ENCODE measurements at regions not wholly inside any gene's neighbourhood (a gene's known extent, or its start where the extent isn't known, plus 50 kb on each side); places are given as distances from the start of the nearest gene placed in this dataset.

DNA sequence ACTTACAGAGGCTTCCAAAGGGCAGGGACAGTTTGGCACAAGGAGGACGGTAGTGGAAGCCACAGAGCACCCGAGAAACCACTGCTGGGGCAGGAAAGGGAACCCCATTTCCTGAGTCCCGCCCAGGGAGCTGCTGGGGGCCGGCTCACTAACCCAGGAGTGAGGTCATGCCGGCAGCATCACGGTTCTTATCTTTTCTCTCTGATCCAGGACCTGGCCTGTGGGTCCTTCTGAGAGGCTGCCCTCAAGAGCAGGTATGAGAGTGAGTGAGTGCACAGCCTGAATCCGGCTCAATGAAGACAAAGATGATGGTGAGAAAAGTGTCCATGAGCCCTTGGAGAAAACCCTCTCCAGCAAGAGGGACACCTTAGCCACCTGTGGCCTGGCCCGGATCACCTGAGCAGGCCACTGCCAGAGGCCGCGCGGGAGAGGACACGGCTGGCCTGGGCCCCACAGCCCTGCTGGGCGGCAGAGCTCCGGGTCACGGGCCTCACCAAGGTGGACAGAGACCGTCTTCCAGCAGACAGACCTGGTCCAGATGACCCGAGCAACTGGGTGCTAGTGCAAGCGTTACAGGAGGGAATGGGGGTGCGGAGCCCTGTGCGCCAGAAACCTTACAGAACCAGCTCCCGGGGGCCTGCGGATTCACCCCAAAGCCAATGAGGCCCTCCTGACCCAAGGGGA, 94.9 kb downstream of the RIPK4 start:
- DNase-seq (ENCODE audit: low read depth) = no peak

DNA sequence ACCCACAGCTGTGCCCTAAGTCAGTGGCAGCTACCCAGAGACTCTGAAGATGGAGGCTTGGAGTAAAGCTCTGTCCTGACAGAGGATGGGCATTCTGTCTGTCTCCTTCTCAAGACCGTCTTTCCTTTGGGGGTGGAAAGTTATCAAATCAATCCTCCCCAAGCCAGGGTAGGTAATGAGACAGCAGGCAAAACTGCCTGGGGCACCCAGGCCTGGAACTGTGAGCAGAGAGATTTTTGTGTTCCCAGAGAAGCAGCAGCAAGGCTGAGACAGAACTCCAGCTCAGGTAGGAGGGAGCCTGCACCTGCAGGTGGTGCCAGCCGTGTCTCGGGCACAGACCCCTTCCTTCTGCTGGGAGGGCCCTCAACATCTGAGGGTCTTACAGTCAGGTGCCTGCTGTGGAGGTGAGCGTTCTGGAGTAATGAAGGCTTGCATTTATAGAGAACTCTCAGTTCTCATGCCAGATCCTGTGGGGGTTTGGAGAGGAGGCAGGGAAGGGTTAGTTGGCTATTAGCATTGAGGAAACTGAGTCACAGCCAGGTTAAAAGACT, 95.6 kb downstream of the RIPK4 start:
- DNase-seq (ENCODE audit: low read depth) = no peak

DNA sequence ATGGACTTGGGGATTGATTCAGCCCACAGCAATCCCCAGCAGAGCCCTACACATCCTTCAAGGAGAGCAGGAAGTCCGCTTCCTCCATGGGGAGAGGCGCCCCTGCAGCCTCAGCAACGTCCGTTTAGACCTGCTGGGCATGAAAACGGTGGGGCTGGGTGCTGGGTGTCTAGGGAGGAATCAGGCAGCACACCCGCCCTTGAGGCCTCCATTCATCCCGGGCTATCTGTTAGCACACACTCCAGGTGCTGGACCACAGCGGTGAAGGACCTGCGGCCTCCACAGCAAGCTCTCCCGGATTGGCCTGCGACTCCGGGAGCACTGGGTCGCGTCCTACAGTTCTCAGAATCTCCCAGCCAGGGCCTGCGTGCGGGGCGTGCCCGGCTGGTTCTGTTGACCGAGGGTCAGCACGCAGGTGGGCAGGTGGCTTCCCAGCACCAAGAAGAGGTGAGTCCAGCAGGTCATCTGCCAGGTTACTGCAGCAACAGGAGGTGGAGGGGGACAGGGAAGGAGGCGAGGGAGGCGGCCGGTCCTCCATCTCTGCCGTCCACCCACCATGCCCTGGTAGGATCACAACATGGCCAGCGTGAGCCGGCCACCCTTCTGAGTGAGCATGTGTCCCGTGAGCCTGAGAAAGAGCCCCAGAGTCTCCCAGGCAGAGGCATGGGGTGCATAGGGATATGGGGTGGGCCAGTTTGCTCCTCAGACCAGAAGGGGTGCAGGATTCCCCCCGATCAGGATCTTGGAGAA, 96.6 kb downstream of the RIPK4 start:
- DNase-seq (ENCODE audit: low read depth) = no peak

- DNase-seq (ENCODE audit: low read depth) = no peak
Observed at GRCh38 chr21:41669533-41669830, 97.4 kb downstream of the RIPK4 start.

DNA sequence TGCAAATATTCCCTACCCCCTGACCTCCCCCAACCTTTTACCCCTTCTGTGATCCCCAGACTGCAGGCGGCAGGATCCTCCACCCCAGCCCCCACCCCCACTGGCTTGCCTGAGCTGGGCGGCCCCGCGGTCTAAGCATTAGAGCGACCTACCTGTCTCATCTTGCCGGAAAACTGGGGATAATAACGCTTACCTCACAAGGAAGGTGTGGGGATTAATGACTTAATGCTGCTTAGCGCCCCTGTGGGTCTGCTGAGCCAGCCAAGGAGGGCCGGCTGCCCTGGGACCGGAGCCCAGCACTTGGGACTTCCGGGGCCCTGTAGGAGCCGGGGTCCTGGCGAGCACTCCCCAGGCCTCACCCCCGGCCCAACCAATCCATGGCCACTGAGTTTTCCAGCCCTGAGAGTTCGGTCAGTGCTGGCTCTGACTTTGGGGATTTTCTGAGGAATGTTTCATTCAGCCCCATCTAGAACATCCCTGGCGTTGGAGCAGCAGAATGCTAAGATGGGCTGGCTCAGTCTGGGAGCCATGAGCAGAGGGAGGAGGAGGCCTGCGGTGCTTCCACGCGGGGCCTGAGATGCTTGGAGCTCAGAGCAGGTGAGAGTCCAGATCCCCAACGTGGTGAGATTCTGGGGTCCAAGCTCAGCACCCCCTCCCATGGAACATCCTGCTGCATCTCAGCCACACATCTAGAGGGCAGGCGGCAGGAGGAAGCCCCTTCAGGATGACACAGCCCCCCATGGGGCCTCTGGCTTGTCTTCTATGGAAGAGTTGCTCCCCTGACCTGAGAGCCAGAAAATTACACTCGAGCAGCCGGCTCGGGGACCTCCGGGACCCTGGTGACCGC, 97.9 kb downstream of the RIPK4 start:
- DNase-seq (ENCODE audit: low read depth) = no peak

DNA sequence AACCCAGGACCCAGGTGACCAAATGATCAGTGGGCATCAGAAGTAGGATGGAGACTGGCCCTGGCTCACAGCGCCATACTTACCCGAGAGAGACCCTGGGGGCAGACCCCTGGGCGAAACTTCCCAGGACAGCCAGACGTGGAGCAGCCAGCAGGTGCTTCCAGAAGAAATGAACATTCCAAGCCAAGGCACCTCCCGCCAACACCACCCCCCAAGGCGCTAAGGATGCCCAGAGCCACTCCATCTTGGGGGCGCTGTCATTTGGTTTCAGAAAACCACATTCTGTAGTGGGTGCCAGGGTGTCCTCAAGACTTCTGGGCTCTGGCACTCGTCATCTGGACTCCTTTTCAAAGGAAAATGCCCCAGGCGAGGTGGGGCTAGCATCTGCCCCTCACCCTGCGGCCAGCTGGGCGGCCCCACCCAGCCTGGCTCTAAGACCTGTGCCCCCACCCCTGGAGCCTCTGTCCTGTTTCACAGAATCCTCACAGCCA, 98.8 kb downstream of the RIPK4 start:
- no peak for DNase-seq (ENCODE audit: low read depth)

DNA sequence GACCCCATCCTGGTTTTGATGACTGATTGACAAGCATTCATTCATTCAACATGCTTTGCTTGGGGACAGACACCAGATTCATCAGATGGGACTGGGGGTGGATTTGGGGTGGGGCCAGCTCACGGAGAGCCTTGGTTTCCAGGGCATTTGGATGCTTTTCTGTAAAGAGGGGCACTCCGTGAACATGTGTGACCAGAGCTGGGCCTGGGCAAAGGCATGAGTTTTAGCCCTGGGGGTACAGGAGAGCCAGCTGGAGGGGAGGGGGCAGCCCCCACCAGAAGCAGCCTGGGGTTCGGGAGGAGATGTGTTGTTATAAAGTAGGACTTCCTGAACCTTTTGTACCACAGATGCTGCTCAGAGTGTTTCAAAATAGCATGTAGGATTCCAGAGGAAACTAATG, 99.7 kb downstream of the RIPK4 start:
- DNase-seq (ENCODE audit: low read depth) = no peak

- no peak for DNase-seq (ENCODE audit: low read depth)
Observed at GRCh38 chr21:41666641-41667081, 100.2 kb downstream of the RIPK4 start.

- no peak for DNase-seq (ENCODE audit: low read depth)
Observed at GRCh38 chr21:41665766-41666595, 100.9 kb downstream of the RIPK4 start.

GRCh38 chr21:41664881-41665765, 101.7 kb downstream of the RIPK4 start:
- peak; percentile 93 for DNase-seq (ENCODE audit: low read depth)

- DNase-seq (ENCODE audit: low read depth) = no peak
Observed at GRCh38 chr21:41663805-41664788, 102.8 kb downstream of the RIPK4 start.

DNA sequence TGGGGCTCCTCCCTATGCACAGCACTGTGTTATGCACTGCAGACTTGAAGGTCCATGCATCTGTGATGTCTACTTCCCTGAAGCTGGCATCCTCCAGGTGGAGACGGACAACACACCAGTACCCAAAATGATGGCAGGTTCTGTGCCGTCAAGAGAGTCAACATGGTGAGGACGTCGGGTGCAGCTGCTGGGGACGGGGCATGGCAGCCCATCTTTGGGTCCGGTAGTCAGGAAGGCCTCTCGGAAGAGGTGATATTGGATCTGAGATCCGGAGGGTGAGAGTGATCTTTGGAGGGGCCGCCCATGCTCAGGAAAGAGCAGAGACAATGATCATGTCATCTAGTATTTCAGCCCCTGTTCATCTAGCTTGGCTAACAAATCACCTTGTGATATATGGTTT, 104.1 kb downstream of the RIPK4 start:
- no peak for DNase-seq (ENCODE audit: low read depth)

DNA sequence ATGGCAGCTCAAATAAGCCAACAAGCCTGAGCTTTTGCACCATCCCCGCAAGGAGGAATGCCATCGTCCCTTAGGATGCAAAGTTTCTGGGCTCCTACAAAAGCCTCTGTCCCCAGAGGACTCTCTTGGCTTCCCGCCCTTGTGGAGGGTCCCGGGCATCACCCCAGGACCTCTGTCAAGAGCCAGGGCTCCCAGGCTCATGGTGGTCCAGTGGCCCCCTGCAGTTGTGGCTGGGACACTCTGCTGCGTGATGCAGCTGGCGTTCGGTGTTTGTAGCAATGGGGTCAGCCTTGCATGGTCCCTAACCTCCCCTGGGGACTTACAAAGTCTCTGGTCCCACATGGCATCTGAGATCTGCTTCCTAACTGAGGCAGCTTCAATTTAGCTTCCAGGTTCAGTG, 104.7 kb downstream of the RIPK4 start:
- no peak for DNase-seq (ENCODE audit: low read depth)

GRCh38 chr21:41660748-41661147, 106.1 kb downstream of the RIPK4 start:
- no peak for DNase-seq (ENCODE audit: low read depth)

DNA sequence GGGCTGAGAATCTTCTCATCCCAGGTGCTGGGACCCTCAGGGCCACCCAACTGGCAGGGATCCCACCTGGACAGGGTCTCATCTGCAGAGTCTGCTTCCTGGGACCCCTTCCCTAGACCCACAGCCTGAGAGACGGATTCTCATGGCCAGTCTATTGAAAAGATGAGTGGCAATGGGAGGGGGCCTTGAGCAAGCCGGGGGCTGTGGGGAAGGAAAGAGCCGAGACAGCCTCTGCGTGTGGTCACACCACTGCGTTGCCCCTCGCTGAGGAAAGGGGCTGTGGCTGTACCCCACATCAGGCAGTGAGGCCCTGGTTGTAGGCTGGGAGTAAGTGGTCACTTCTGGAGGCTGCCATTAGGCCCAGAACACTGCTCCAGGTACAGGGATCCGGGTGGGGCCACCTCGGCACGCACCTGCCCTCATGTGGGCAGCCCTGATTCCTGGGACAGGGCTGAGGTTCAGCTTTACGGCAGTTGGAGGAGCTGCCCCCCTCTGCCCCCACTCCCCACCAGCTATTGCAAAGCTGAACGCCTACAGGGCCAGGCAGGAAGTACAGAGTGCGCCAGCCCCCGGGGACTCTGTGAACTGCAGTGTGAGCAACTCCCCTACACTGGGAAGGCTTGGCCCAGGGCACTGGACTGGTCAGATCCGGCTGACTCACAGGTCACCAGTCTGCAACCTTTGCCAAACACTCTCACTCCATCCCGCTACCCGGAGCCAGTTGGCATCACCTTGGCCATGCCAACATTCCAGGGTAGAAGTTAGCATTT, 106.9 kb downstream of the RIPK4 start:
- DNase-seq (ENCODE audit: low read depth) = no peak

DNA sequence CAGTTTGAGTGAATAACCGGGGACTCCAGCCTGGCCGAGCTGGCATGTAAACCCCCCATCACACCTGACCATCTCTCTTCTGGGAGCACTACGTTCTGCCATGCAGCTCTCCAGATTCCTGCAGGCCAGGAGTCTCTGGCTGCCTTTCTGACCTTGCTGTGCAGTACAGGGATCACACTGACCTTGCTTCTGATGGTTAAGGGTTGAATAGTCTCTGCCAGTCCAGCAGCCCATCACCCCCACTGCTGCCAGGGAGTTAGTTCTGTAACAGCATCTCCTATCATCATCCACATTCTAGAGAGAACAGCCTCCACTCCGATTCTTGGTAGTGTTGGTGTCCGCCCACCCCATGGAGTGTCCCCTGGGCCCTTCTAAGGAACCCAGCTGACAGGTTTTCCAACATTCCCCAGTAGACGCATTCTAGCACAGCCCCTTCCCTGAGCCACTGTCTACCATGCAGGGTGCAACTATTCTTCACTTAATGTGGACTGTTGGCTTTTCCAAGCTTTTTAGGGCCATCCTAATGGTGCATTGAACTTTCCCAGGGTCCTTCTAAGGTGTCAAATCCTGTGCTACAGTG, 109.8 kb downstream of the RIPK4 start:
- DNase-seq (ENCODE audit: low read depth) = no peak

- DNase-seq (ENCODE audit: low read depth) = no peak
Observed at GRCh38 chr21:41655259-41655658, 111.6 kb downstream of the RIPK4 start.

DNA sequence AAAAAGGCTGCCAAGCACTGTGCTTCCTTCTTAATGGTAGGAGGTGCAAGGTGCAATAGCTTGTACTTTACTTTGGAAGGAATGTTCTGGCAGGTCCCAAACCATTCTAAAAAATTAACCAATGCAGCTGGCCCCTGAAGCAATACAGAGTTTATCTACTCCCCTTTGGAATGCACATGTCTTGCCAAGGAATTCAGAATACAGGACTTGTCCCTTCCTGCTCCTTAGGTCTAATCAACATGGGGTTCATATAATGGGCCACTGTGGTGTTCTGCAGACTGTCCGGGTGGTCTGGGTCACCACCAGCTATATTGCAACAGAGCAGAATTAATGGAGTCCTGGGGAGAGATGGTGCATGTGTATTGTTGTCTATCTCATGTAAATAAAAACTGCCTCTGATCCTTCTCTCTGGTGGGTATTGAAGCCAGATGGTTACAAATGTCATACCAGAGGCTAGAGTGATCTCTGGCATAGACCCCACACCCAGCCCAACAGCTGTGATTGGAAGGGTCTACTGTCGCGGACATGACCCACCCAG, 112.8 kb downstream of the RIPK4 start:
- DNase-seq (ENCODE audit: low read depth) = no peak

Data from GM04504 (cell line).